ENCODE measurements at regions not wholly inside any gene's neighbourhood (a gene's known extent, or its start where the extent isn't known, plus 50 kb on each side); places are given as distances from the start of the nearest gene placed in this dataset.

DNA sequence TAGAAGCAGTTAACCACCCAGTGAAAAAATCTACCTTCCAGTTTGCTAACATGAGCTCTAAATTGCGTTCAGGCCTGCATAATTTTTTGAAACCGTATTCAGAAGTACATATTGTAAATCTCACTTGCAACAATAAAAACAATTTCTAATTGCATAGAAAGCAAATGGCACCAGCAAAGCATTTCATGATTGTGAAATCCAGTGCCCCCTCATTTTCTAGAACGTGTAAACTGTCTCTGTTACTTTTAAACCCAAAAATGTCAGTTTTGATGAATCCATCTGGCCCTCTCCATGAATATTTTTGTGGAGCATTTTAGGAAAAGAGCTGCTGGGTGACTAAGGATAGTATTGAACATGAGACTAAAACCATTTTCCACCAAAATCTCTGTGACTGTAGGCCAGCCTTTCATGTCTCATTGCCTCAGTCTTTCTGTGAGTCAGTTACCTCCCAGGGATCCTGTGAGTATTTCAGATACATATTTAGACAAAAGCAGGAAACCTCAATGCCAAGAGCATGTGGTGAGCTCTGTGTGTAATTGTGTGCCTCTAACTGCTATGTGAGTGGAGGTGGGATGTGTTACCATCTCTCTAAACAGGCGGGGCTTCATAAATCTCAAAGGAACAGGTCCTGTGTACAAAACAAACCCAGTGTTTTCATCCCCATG, 477.8 kb upstream of the DCC start (continued):
- TF ChIP-seq AGO1 (IDR thresholded peaks at IDR 0.05; ENCODE audit: low read depth, low read length, poor library complexity, severe bottlenecking) (no peak), MIER3 (CRISPR knock-in tag; IDR thresholded peaks at IDR 0.05; ENCODE audit: borderline replicate concordance) (no peak), NONO (IDR thresholded peaks at IDR 0.05) (no peak), NONO (CRISPR knock-in tag; conservative IDR thresholded peaks at IDR 0.05) (no peak), ZFYVE20 (CRISPR knock-in tag; IDR thresholded peaks at IDR 0.05; ENCODE audit: borderline replicate concordance, low read depth) (no peak), NFE2L1 (CRISPR knock-in tag; IDR thresholded peaks at IDR 0.05; ENCODE audit: borderline replicate concordance) (no peak), ZNF564 (CRISPR knock-in tag; IDR thresholded peaks at IDR 0.05) (no peak)
- TF ChIP-seq, protein P1, sequence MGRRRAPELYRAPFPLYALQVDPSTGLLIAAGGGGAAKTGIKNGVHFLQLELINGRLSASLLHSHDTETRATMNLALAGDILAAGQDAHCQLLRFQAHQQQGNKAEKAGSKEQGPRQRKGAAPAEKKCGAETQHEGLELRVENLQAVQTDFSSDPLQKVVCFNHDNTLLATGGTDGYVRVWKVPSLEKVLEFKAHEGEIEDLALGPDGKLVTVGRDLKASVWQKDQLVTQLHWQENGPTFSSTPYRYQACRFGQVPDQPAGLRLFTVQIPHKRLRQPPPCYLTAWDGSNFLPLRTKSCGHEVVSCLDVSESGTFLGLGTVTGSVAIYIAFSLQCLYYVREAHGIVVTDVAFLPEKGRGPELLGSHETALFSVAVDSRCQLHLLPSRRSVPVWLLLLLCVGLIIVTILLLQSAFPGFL (CRISPR knock-in tag; IDR thresholded peaks at IDR 0.05) = no peak

DNA sequence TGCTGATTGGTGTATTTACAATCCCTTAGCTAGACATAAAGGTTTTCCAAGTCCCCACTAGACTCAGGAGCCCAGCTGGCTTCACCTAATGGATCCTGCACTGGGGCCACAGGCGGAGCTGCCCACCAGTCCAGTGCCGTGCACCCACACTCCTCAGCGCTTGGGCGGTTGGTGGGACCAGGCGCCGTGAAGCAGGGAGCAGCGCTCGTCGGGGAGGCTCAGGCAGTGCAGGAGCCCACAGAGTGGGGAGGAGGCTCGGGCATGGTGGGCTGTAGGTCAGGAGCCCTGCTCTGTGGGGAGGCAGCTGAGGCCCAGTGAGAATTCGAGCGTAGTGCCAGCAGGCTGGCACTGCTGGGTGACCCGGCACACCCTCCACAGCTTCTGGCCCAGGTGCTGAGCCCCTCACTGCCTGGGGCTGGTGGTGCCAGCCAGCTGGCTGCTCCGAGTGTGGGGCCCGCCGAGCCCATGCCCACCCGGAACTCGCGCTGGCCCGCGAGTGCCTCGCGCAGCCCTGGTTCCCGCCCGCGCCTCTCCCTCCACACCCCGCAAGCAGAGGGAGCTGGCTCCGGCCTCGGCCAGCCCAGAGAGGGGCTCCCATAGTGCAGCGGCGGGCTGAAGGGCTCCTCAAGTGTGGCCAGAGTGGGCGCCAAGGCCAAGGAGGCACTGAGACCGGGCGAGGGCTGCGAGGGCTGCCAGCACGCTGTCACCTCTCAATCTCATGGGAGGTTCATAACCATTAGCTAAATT, 475.6 kb upstream of the DCC start:
- FAIRE-seq (no peak), ATAC-seq (no peak), DNase-seq (ENCODE audit: low spot score) (no peak)
- Histone ChIP-seq H3K36me3 (replicated peaks in 1 of 2; ENCODE audit: control insufficient read depth in 1 of 2, insufficient read depth in 2 of 2, low read length in 2 of 2) (no peaks in the 10 kb centered on the region), H4K20me1 (ENCODE audit: insufficient read depth, low read length) (no peaks in the 10 kb centered on the region), H3K27me3 (ENCODE audit: control insufficient read depth in 1 of 2, insufficient read depth in 2 of 2, low read length in 2 of 2) (no peaks in the 10 kb centered on the region), H2AFZ (ENCODE audit: low read length) (no peak overlapping the region), H3K4me3 (replicated peaks in 1 of 3; ENCODE audit: insufficient read depth in 1 of 3, low read depth in 2 of 3, low read length in 3 of 3) (no peak overlapping the region), H3K4me2 (ENCODE audit: low read depth, low read length) (no peak overlapping the region), H3K79me2 (ENCODE audit: insufficient read depth, low read length) (no peaks in the 10 kb centered on the region), H3K27ac (ENCODE audit: extremely low read length, insufficient read depth, low read length) (no peak overlapping the region), H3K9ac (ENCODE audit: insufficient read depth, low read depth, low read length) (no peak overlapping the region), H3K9me3 (ENCODE audit: low read length) (peaks cover 71% of the 10 kb centered on the region), H3K4me1 (ENCODE audit: insufficient read depth, low read length) (no peaks in the 10 kb centered on the region)
- POLR2A ChIA-PET = no interaction called here
- CTCF ChIA-PET (ENCODE audit: low intra/inter-chr PET ratio, low total read pairs) = no interaction called here
- 35% methylated on average over 13 of the region's 36 CpGs for WGBS (ENCODE audit: low lambda C conversion rate)
- in situ Hi-C loops (cut with HindIII; ENCODE audit: extremely low pct_ligation_motif_present, low pct_unique_long_range_greater_than_20kb) = no loop called here
- BruUV-seq (replicated peaks) = no TSS peak
- intact Hi-C loops (cut with micrococcal nuclease; ENCODE audit: unreplicated experiment) = no loop called here
- TF ChIP-seq ZNF782 (CRISPR knock-in tag; IDR thresholded peaks at IDR 0.05; ENCODE audit: borderline replicate concordance) = no peak
- no peak for TF ChIP-seq ZNF777 (CRISPR knock-in tag; IDR thresholded peaks at IDR 0.05)
- TF ChIP-seq NFE2L2 (IDR thresholded peaks at IDR 0.05; ENCODE audit: low read length) = no peak
- TF ChIP-seq ZEB1 (IDR thresholded peaks at IDR 0.05; ENCODE audit: insufficient replicate concordance, low read depth) = no peak
- TF ChIP-seq SOX5 (CRISPR knock-in tag; IDR thresholded peaks at IDR 0.05; ENCODE audit: borderline replicate concordance) = no peak
- TF ChIP-seq, protein P2, sequence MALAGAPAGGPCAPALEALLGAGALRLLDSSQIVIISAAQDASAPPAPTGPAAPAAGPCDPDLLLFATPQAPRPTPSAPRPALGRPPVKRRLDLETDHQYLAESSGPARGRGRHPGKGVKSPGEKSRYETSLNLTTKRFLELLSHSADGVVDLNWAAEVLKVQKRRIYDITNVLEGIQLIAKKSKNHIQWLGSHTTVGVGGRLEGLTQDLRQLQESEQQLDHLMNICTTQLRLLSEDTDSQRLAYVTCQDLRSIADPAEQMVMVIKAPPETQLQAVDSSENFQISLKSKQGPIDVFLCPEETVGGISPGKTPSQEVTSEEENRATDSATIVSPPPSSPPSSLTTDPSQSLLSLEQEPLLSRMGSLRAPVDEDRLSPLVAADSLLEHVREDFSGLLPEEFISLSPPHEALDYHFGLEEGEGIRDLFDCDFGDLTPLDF (CRISPR knock-in tag; IDR thresholded peaks at IDR 0.05) = no peak
- no peak for TF ChIP-seq ZNF567 (CRISPR knock-in tag; IDR thresholded peaks at IDR 0.05; ENCODE audit: borderline replicate concordance)
- no peak for TF ChIP-seq ZSCAN29 (CRISPR knock-in tag; conservative IDR thresholded peaks at IDR 0.05)
- no peak for TF ChIP-seq ZNF781 (CRISPR knock-in tag; IDR thresholded peaks at IDR 0.05; ENCODE audit: borderline replicate concordance, not compliant biosample characterization)
- no peak for TF ChIP-seq ZNF572 (CRISPR knock-in tag; IDR thresholded peaks at IDR 0.05)
- no peak for TF ChIP-seq ZNF33B (CRISPR knock-in tag; IDR thresholded peaks at IDR 0.05)
- TF ChIP-seq JUN (CRISPR knock-in tag; IDR thresholded peaks at IDR 0.05) = no peak
- TF ChIP-seq ZNF552 (CRISPR knock-in tag; IDR thresholded peaks at IDR 0.05; ENCODE audit: borderline replicate concordance) = no peak
- TF ChIP-seq PRPF4 (IDR thresholded peaks at IDR 0.05; ENCODE audit: low read depth, low read length, poor library complexity, severe bottlenecking) = no peak
- TF ChIP-seq SIX4 (CRISPR knock-in tag; IDR thresholded peaks at IDR 0.05) = no peak

Data from HepG2 (cell line).